ENCODE measurements at regions not wholly inside any gene's neighbourhood (a gene's known extent, or its start where the extent isn't known, plus 50 kb on each side); places are given as distances from the start of the nearest gene placed in this dataset.

- H3K4me3 ChIP-seq (ENCODE audit: low read depth, low read length), result no peak overlapping the region
- DNase-seq (ENCODE audit: low read depth), result peak; percentile 72
- TF ChIP-seq CTCF (IDR thresholded peaks at IDR 0.05; ENCODE audit: insufficient read depth, low read depth, low read length, missing control alignments), result peak; percentile 82
These were observed 423.8 kb upstream of the MEX3C start for GRCh38 chr18:51621113-51621863.

GRCh38 chr18:51621864-51622160, 424.3 kb upstream of the MEX3C start:
- no peak for TF ChIP-seq CTCF (IDR thresholded peaks at IDR 0.05; ENCODE audit: insufficient read depth, low read depth, low read length, missing control alignments)
- no peak overlapping the region for H3K4me3 ChIP-seq (ENCODE audit: low read depth, low read length)
- no peak for DNase-seq (ENCODE audit: low read depth)

GRCh38 chr18:51622702-51623101, 425.2 kb upstream of the MEX3C start:
- no peak for DNase-seq (ENCODE audit: low read depth)
- H3K4me3 ChIP-seq (ENCODE audit: low read depth, low read length), result no peak overlapping the region
- TF ChIP-seq CTCF (IDR thresholded peaks at IDR 0.05; ENCODE audit: insufficient read depth, low read depth, low read length, missing control alignments), result no peak

- no peak overlapping the region for H3K4me3 ChIP-seq (ENCODE audit: low read depth, low read length)
- no peak for DNase-seq (ENCODE audit: low read depth)
- no peak for TF ChIP-seq CTCF (IDR thresholded peaks at IDR 0.05; ENCODE audit: insufficient read depth, low read depth, low read length, missing control alignments)
These were observed 426.2 kb upstream of the MEX3C start for GRCh38 chr18:51623653-51624052.

GRCh38 chr18:51630706-51631105, 433.2 kb upstream of the MEX3C start:
- no peak overlapping the region for H3K4me3 ChIP-seq (ENCODE audit: low read depth, low read length)
- DNase-seq (ENCODE audit: low read depth), result peak; percentile 55
- TF ChIP-seq CTCF (IDR thresholded peaks at IDR 0.05; ENCODE audit: insufficient read depth, low read depth, low read length, missing control alignments), result no peak

- DNase-seq (ENCODE audit: low read depth), result no peak
- TF ChIP-seq CTCF (IDR thresholded peaks at IDR 0.05; ENCODE audit: insufficient read depth, low read depth, low read length, missing control alignments), result no peak
- H3K4me3 ChIP-seq (ENCODE audit: low read depth, low read length), result no peak overlapping the region
These were observed 440.4 kb upstream of the MEX3C start for GRCh38 chr18:51637881-51638280.

- DNase-seq (ENCODE audit: low read depth), result no peak
- TF ChIP-seq CTCF (IDR thresholded peaks at IDR 0.05; ENCODE audit: insufficient read depth, low read depth, low read length, missing control alignments), result no peak
- H3K4me3 ChIP-seq (ENCODE audit: low read depth, low read length), result no peak overlapping the region
These were observed 442.1 kb upstream of the MEX3C start for GRCh38 chr18:51639541-51639940.

All from GM12865 (cell line).